Endothelial cell (in vitro differentiated cells): ENCODE measurements at regions not wholly inside any gene's neighbourhood (a gene's known extent, or its start where the extent isn't known, plus 50 kb on each side); places are given as distances from the start of the nearest gene placed in this dataset.

Experiments used
- DNase-seq: peaks from one replicate; pipeline ENCODE4 v3.0.0; 2021; ENCODE audit warnings: low spot score
- H3K27ac Mint-ChIP-seq: one replicate; pipeline ENCODE4 v1.8.0; 2021; ENCODE audit warnings: mixed read lengths, inconsistent platforms; ENCODE audit not compliant: unreplicated experiment
- H3K27me3 Mint-ChIP-seq: one replicate; pipeline ENCODE4 v1.8.0; 2021; ENCODE audit warnings: mild to moderate bottlenecking, moderate library complexity, mixed read lengths, inconsistent platforms; ENCODE audit not compliant: unreplicated experiment
- H3K36me3 Mint-ChIP-seq: one replicate; pipeline ENCODE4 v1.8.0; 2021; ENCODE audit warnings: mild to moderate bottlenecking, low read depth, mixed read lengths, inconsistent platforms; ENCODE audit not compliant: unreplicated experiment
- H3K4me1 Mint-ChIP-seq: one replicate; pipeline ENCODE4 v1.8.0; 2021; ENCODE audit warnings: mild to moderate bottlenecking, mixed read lengths, inconsistent platforms; ENCODE audit not compliant: unreplicated experiment
- H3K4me3 Mint-ChIP-seq: one replicate; pipeline ENCODE4 v1.8.0; 2021; ENCODE audit warnings: mild to moderate bottlenecking, mixed read lengths, inconsistent platforms; ENCODE audit not compliant: unreplicated experiment
- H3K9me3 Mint-ChIP-seq: one replicate; pipeline ENCODE4 v1.8.0; 2021; ENCODE audit warnings: mixed read lengths, inconsistent platforms; ENCODE audit not compliant: unreplicated experiment
- CTCF ChIP-seq: fragments of 200-600 bp; sonication (generic); IDR thresholded peaks from one replicate; pipeline ENCODE4 v1.5.0; 2021; ENCODE audit warnings: antibody characterized with exemption; ENCODE audit not compliant: unreplicated experiment

GRCh38 chr2:234288974-234289455 lies 207.9 kb downstream of the ARL4C start:
- peak; percentile 81 for DNase-seq
- Mint-ChIP-seq H3K27ac (no peak overlapping the region), H3K4me1 (peaks cover 5% of the 10 kb centered on the region), H3K4me3 (no peak overlapping the region), H3K27me3 (peaks cover 3% of the 10 kb centered on the region), H3K36me3 (no peaks in the 10 kb centered on the region), H3K9me3 (no peaks in the 10 kb centered on the region)
- peak; percentile 90 for TF ChIP-seq CTCF

- H3K36me3 Mint-ChIP-seq = no peaks in the 10 kb centered on the region
- H3K27me3 Mint-ChIP-seq = peaks cover 3% of the 10 kb centered on the region
- H3K4me1 Mint-ChIP-seq = peaks cover 5% of the 10 kb centered on the region
- TF ChIP-seq CTCF = no peak
- H3K9me3 Mint-ChIP-seq = no peaks in the 10 kb centered on the region
- no peak for DNase-seq
- H3K27ac Mint-ChIP-seq = no peak overlapping the region
- no peak overlapping the region for H3K4me3 Mint-ChIP-seq
These were observed 209.2 kb downstream of the ARL4C start for GRCh38 chr2:234287650-234288049.

- no peak for DNase-seq
- H3K27ac Mint-ChIP-seq = no peak overlapping the region
- no peaks in the 10 kb centered on the region for H3K36me3 Mint-ChIP-seq
- H3K4me1 Mint-ChIP-seq = peaks cover 3% of the 10 kb centered on the region
- no peaks in the 10 kb centered on the region for H3K9me3 Mint-ChIP-seq
- TF ChIP-seq CTCF = no peak
- no peak overlapping the region for H3K4me3 Mint-ChIP-seq
- peaks cover 5% of the 10 kb centered on the region for H3K27me3 Mint-ChIP-seq
These were observed 209.9 kb downstream of the ARL4C start for GRCh38 chr2:234286956-234287355.

- Mint-ChIP-seq H3K4me1 (no peaks in the 10 kb centered on the region), H3K4me3 (no peak overlapping the region), H3K36me3 (no peaks in the 10 kb centered on the region), H3K9me3 (no peaks in the 10 kb centered on the region), H3K27me3 (peaks cover 4% of the 10 kb centered on the region), H3K27ac (no peak overlapping the region)
- no peak for DNase-seq
- no peak for TF ChIP-seq CTCF
These were observed 210.7 kb downstream of the ARL4C start for GRCh38 chr2:234286118-234286598.

GRCh38 chr2:234285541-234285940 lies 211.3 kb downstream of the ARL4C start:
- H3K4me3 Mint-ChIP-seq = no peak overlapping the region
- TF ChIP-seq CTCF = no peak
- no peaks in the 10 kb centered on the region for H3K36me3 Mint-ChIP-seq
- DNase-seq = no peak
- H3K4me1 Mint-ChIP-seq = no peaks in the 10 kb centered on the region
- peaks cover 4% of the 10 kb centered on the region for H3K27me3 Mint-ChIP-seq
- no peak overlapping the region for H3K27ac Mint-ChIP-seq
- H3K9me3 Mint-ChIP-seq = no peaks in the 10 kb centered on the region
